Astrocyte (in vitro differentiated cells and primary cell): ENCODE measurements at regions not wholly inside any gene's neighbourhood (a gene's known extent, or its start where the extent isn't known, plus 50 kb on each side); places are given as distances from the start of the nearest gene placed in this dataset.

ENCODE experiments used
- DNase-seq: peaks from one replicate; pipeline ENCODE4 v3.0.0-alpha.2; 2010; ENCODE audit warnings: low read depth
- FAIRE-seq: peaks from 2 replicates; lab custom pipeline; 2011; peaks lifted over from hg19 to GRCh38; lab: Jason Lieb, UNC
- H2AFZ ChIP-seq: 2 replicates; pipeline ENCODE4 v1.6.0; 2012; ENCODE audit warnings: low read depth, low read length, inconsistent platforms
- H3K27ac ChIP-seq: 2 replicates; pipeline ENCODE4 v1.5.1; 2011; ENCODE audit warnings: low read depth, low read length, inconsistent platforms
- H3K27me3 ChIP-seq: 2 replicates; pipeline ENCODE4 v1.6.0; 2011; ENCODE audit warnings: low read length, inconsistent platforms; ENCODE audit not compliant: insufficient read depth
- H3K36me3 ChIP-seq: 2 replicates; pipeline ENCODE4 v1.5.1; 2011; ENCODE audit warnings: low read length, inconsistent platforms; ENCODE audit not compliant: insufficient read depth
- H3K4me1 ChIP-seq: 2 replicates; pipeline ENCODE4 v1.5.1; 2011; ENCODE audit warnings: low read length, inconsistent platforms; ENCODE audit not compliant: insufficient read depth
- H3K4me2 ChIP-seq: 2 replicates; pipeline ENCODE4 v1.6.0; 2012; ENCODE audit warnings: low read length, inconsistent platforms
- H3K4me3 ChIP-seq: 2 replicates; pipeline ENCODE4 v1.5.1; 2011; ENCODE audit warnings: low read depth, mild to moderate bottlenecking, low read length, inconsistent platforms; ENCODE audit not compliant: insufficient read depth
- H3K79me2 ChIP-seq: 2 replicates; pipeline ENCODE4 v1.6.0; 2012; ENCODE audit warnings: mild to moderate bottlenecking, low read length, inconsistent platforms; ENCODE audit not compliant: insufficient read depth
- H3K9ac ChIP-seq: 2 replicates; pipeline ENCODE4 v1.6.0; 2012; ENCODE audit warnings: mild to moderate bottlenecking, low read length, inconsistent platforms
- H3K9me3 ChIP-seq: 2 replicates; pipeline ENCODE4 v1.5.1; 2012; ENCODE audit warnings: low read depth, mild to moderate bottlenecking, low read length, inconsistent platforms; ENCODE audit not compliant: insufficient read depth
- H4K20me1 ChIP-seq: 2 replicates; pipeline ENCODE4 v1.6.0; 2012; ENCODE audit warnings: low read length, inconsistent platforms; ENCODE audit not compliant: insufficient read depth
- H3K27ac Mint-ChIP-seq: one replicate; pipeline ENCODE4 v1.8.0; 2021; ENCODE audit warnings: mild to moderate bottlenecking, mixed read lengths; ENCODE audit not compliant: unreplicated experiment
- H3K27me3 Mint-ChIP-seq: one replicate; pipeline ENCODE4 v1.8.0; 2021; ENCODE audit warnings: low read depth, mixed read lengths; ENCODE audit not compliant: unreplicated experiment
- H3K36me3 Mint-ChIP-seq: one replicate; pipeline ENCODE4 v1.8.0; 2021; ENCODE audit warnings: low read depth, mixed read lengths; ENCODE audit not compliant: unreplicated experiment
- H3K4me1 Mint-ChIP-seq: one replicate; pipeline ENCODE4 v1.8.0; 2021; ENCODE audit warnings: low read depth, mixed read lengths; ENCODE audit not compliant: unreplicated experiment
- H3K4me3 Mint-ChIP-seq: one replicate; pipeline ENCODE4 v1.8.0; 2021; ENCODE audit warnings: mild to moderate bottlenecking, moderate library complexity, mixed read lengths; ENCODE audit not compliant: unreplicated experiment
- H3K9me3 Mint-ChIP-seq: one replicate; pipeline ENCODE4 v1.8.0; 2021; ENCODE audit warnings: mild to moderate bottlenecking, mixed read lengths; ENCODE audit not compliant: unreplicated experiment
- CTCF ChIP-seq: IDR thresholded peaks from 2 replicates; pipeline ENCODE4 v1.5.1; 2011; ENCODE audit warnings: low read depth, mild to moderate bottlenecking, inconsistent platforms, low read length, moderate library complexity; ENCODE audit not compliant: insufficient read depth
- EZH2 ChIP-seq: IDR thresholded peaks from 2 replicates; pipeline ENCODE4 v1.6.1; 2012; ENCODE audit warnings: mild to moderate bottlenecking, low read length, inconsistent platforms; ENCODE audit not compliant: insufficient read depth

GRCh38 chr1:112318263-112318662 is 77.8 kb upstream of the CTTNBP2NL start:
- peaks cover 11% of the 10 kb centered on the region for H3K27me3 ChIP-seq
- H3K9me3 ChIP-seq: no peaks in the 10 kb centered on the region
- TF ChIP-seq EZH2: no peak
- no peaks in the 10 kb centered on the region for H3K36me3 Mint-ChIP-seq
- no peaks in the 10 kb centered on the region for H3K79me2 ChIP-seq
- H4K20me1 ChIP-seq: no peaks in the 10 kb centered on the region
- FAIRE-seq: no peak
- H3K9me3 Mint-ChIP-seq: no peaks in the 10 kb centered on the region
- no peaks in the 10 kb centered on the region for H3K36me3 ChIP-seq
- H3K27me3 Mint-ChIP-seq: peaks cover 14% of the 10 kb centered on the region
- H2AFZ ChIP-seq: no peak overlapping the region
- DNase-seq: no peak
- H3K4me3 Mint-ChIP-seq: no peak overlapping the region
- H3K27ac ChIP-seq: no peak overlapping the region
- H3K9ac ChIP-seq: no peak overlapping the region
- H3K27ac Mint-ChIP-seq: no peak overlapping the region
- no peak overlapping the region for H3K4me3 ChIP-seq
- H3K4me1 ChIP-seq: no peaks in the 10 kb centered on the region
- H3K4me1 Mint-ChIP-seq: peaks cover 4% of the 10 kb centered on the region
- no peak overlapping the region for H3K4me2 ChIP-seq

GRCh38 chr1:112318698-112319370 is 77.2 kb upstream of the CTTNBP2NL start:
- H3K27me3 ChIP-seq: peaks cover 13% of the 10 kb centered on the region
- H3K9ac ChIP-seq: no peak overlapping the region
- H3K9me3 ChIP-seq: no peaks in the 10 kb centered on the region
- Mint-ChIP-seq H3K36me3 (no peaks in the 10 kb centered on the region), H3K9me3 (no peaks in the 10 kb centered on the region), H3K4me3 (no peak overlapping the region), H3K27ac (no peak overlapping the region), H3K4me1 (peaks cover 4% of the 10 kb centered on the region), H3K27me3 (peaks cover 13% of the 10 kb centered on the region)
- no peak for DNase-seq
- H2AFZ ChIP-seq: no peak overlapping the region
- H3K4me1 ChIP-seq: no peaks in the 10 kb centered on the region
- H4K20me1 ChIP-seq: no peaks in the 10 kb centered on the region
- no peak overlapping the region for H3K4me3 ChIP-seq
- no peak for TF ChIP-seq EZH2
- TF ChIP-seq CTCF: no peak
- H3K27ac ChIP-seq: no peak overlapping the region
- no peaks in the 10 kb centered on the region for H3K79me2 ChIP-seq
- no peak overlapping the region for H3K4me2 ChIP-seq
- H3K36me3 ChIP-seq: no peaks in the 10 kb centered on the region
- no peak for FAIRE-seq

- Mint-ChIP-seq H3K4me3 (no peak overlapping the region), H3K9me3 (no peaks in the 10 kb centered on the region), H3K27ac (no peak overlapping the region), H3K4me1 (peaks cover 4% of the 10 kb centered on the region), H3K27me3 (peaks cover 17% of the 10 kb centered on the region), H3K36me3 (no peaks in the 10 kb centered on the region)
- Histone ChIP-seq H3K9me3 (no peaks in the 10 kb centered on the region), H3K4me2 (no peak overlapping the region), H2AFZ (no peak overlapping the region), H3K4me3 (no peak overlapping the region), H3K79me2 (no peaks in the 10 kb centered on the region), H3K27me3 (peaks cover 13% of the 10 kb centered on the region), H3K36me3 (no peaks in the 10 kb centered on the region), H4K20me1 (no peaks in the 10 kb centered on the region), H3K9ac (no peak overlapping the region), H3K27ac (no peak overlapping the region), H3K4me1 (no peaks in the 10 kb centered on the region)
- FAIRE-seq (no peak), DNase-seq (no peak)
- no peak for TF ChIP-seq EZH2
- TF ChIP-seq CTCF: no peak
These were observed 76.5 kb upstream of the CTTNBP2NL start for GRCh38 chr1:112319371-112320040.
